Prostate gland (tissue), 2 donors: ENCODE measurements at regions not wholly inside any gene's neighbourhood (a gene's known extent, or its start where the extent isn't known, plus 50 kb on each side); places are given as distances from the start of the nearest gene placed in this dataset.

ENCODE experiments used
- DNase-seq: peaks from one replicate; pipeline ENCODE4 v3.0.0-alpha.2; 2019; ENCODE audit warnings: low spot score
- H3K27ac ChIP-seq, 2 donors: fragments of 200-600 bp; sonication (generic); 2 replicates each; pipeline ENCODE4 v1.5.1; 2017 to 2019
- H3K27me3 ChIP-seq: fragments of 200-600 bp; sonication (generic); replicated peaks from 2 replicates; pipeline ENCODE4 v1.5.1; 2019; ENCODE audit not compliant: insufficient read depth
- H3K36me3 ChIP-seq, 2 donors: fragments of 200-600 bp; sonication (generic); 1 replicate in 1 of 2; 2 replicates in 1 of 2; pipeline versions ENCODE4 v1.5.1 to v1.8.1; 2017 to 2019
- H3K4me1 ChIP-seq: fragments of 200-600 bp; sonication (generic); replicated peaks from 2 replicates; pipeline ENCODE4 v1.5.1; 2019
- H3K4me3 ChIP-seq, 2 donors: fragments of 200-600 bp; sonication (generic); 2 replicates each; pipeline ENCODE4 v1.5.1; 2017 to 2019
- H3K9me3 ChIP-seq: fragments of 200-600 bp; sonication (generic); 2 replicates; pipeline ENCODE4 v1.5.1; 2017
- CTCF ChIP-seq, 4 experiments: fragments of 200-600 bp in 2 of 4; fragments of 450-650 bp in 2 of 4; sonication (generic) in 2 of 4; IDR thresholded peaks; 1 replicate in 3 of 4; 2 replicates in 1 of 4; pipeline ENCODE4 v1.5.1; 2016 to 2019; ENCODE audit warnings: antibody characterized with exemption in 4 of 4, mild to moderate bottlenecking in 2 of 4, moderate library complexity in 2 of 4
- POLR2A ChIP-seq: fragments of 450-650 bp; IDR thresholded peaks from one replicate; pipeline ENCODE4 v1.6.1; 2016; ENCODE audit warnings: antibody characterized with exemption, mild to moderate bottlenecking
- POLR2AphosphoS5 ChIP-seq: sonication (generic); formaldehyde crosslinking; IDR thresholded peaks from one replicate; pipeline ENCODE4 v1.6.1; 2017; ENCODE audit warnings: antibody characterized with exemption
- WGBS: methylation state at CpG from one replicate; pipeline ENCODE4 v1.1.5; 2018; 5-methylcytosine and 5-hydroxymethylcytosine counted together
- intact Hi-C: fragments of 100-400 bp; cut with DNase I; formaldehyde crosslinking; loops from one replicate; pipeline ENCODE4 v1.14.2; 2022

- TF ChIP-seq POLR2AphosphoS5: no peak
- no peak for TF ChIP-seq CTCF (IDR thresholded peaks at IDR 0.05)
- TF ChIP-seq POLR2A: no peak
- no peak overlapping the region for H3K4me3 ChIP-seq
- 43% methylated on average over 3 of the region's 3 CpGs for WGBS
- no peak for DNase-seq
- no peaks in the 10 kb centered on the region for H3K4me1 ChIP-seq
- no peak overlapping the region for H3K27ac ChIP-seq
- H3K36me3 ChIP-seq: no peaks in the 10 kb centered on the region
- peaks cover 27% of the 10 kb centered on the region for H3K27me3 ChIP-seq
- H3K9me3 ChIP-seq: no peaks in the 10 kb centered on the region
- intact Hi-C loops: no loop called here
These were observed 63.5 kb upstream of the BHLHE23 start for GRCh38 chr20:63070301-63070625.

- no peak for TF ChIP-seq CTCF (IDR thresholded peaks at IDR 0.05)
- TF ChIP-seq POLR2AphosphoS5: no peak
- peaks cover 32% of the 10 kb centered on the region for H3K27me3 ChIP-seq
- WGBS: 67% methylated on average over 10 of the region's 10 CpGs
- H3K9me3 ChIP-seq: no peaks in the 10 kb centered on the region
- H3K4me1 ChIP-seq: no peaks in the 10 kb centered on the region
- intact Hi-C loops: no loop called here
- DNase-seq: no peak
- H3K36me3 ChIP-seq: no peaks in the 10 kb centered on the region
- H3K4me3 ChIP-seq: no peak overlapping the region
- H3K27ac ChIP-seq: no peak overlapping the region
These were observed 62.1 kb upstream of the BHLHE23 start for GRCh38 chr20:63068711-63069367.

- 70% methylated on average over 25 of the region's 26 CpGs for WGBS
- H3K36me3 ChIP-seq: no peaks in the 10 kb centered on the region
- DNase-seq: no peak
- intact Hi-C loops: no loop called here
- H3K4me3 ChIP-seq: no peak overlapping the region
- H3K9me3 ChIP-seq: no peaks in the 10 kb centered on the region
- TF ChIP-seq POLR2AphosphoS5 (no peak), POLR2A (no peak), CTCF (IDR thresholded peaks at IDR 0.05) (no peak)
- no peak overlapping the region for H3K27ac ChIP-seq
- no peaks in the 10 kb centered on the region for H3K4me1 ChIP-seq
- H3K27me3 ChIP-seq: peaks cover 31% of the 10 kb centered on the region
These were observed 61.2 kb upstream of the BHLHE23 start for GRCh38 chr20:63067721-63068560.

- Histone ChIP-seq H3K36me3 (no peaks in the 10 kb centered on the region), H3K27me3 (peaks cover 24% of the 10 kb centered on the region), H3K4me1 (no peaks in the 10 kb centered on the region), H3K9me3 (no peaks in the 10 kb centered on the region), H3K4me3 (no peak overlapping the region), H3K27ac (no peak overlapping the region)
- intact Hi-C loops: no loop called here
- 65% methylated on average over 12 of the region's 12 CpGs for WGBS
- no peak for TF ChIP-seq POLR2A
- no peak for TF ChIP-seq POLR2AphosphoS5
- TF ChIP-seq CTCF (IDR thresholded peaks at IDR 0.05): no peak
- no peak for DNase-seq
These were observed 60.5 kb upstream of the BHLHE23 start for GRCh38 chr20:63067266-63067635.
